Astrocyte (in vitro differentiated cells and primary cell): ENCODE measurements at regions not wholly inside any gene's neighbourhood (a gene's known extent, or its start where the extent isn't known, plus 50 kb on each side); places are given as distances from the start of the nearest gene placed in this dataset.

ENCODE experiments used
- DNase-seq: peaks from one replicate; pipeline ENCODE4 v3.0.0-alpha.2; 2010; ENCODE audit warnings: low read depth
- FAIRE-seq: peaks from 2 replicates; lab custom pipeline; 2011; peaks lifted over from hg19 to GRCh38; lab: Jason Lieb, UNC
- H2AFZ ChIP-seq: 2 replicates; pipeline ENCODE4 v1.6.0; 2012; ENCODE audit warnings: low read depth, low read length, inconsistent platforms
- H3K27ac ChIP-seq: 2 replicates; pipeline ENCODE4 v1.5.1; 2011; ENCODE audit warnings: low read depth, low read length, inconsistent platforms
- H3K27me3 ChIP-seq: 2 replicates; pipeline ENCODE4 v1.6.0; 2011; ENCODE audit warnings: low read length, inconsistent platforms; ENCODE audit not compliant: insufficient read depth
- H3K36me3 ChIP-seq: 2 replicates; pipeline ENCODE4 v1.5.1; 2011; ENCODE audit warnings: low read length, inconsistent platforms; ENCODE audit not compliant: insufficient read depth
- H3K4me1 ChIP-seq: 2 replicates; pipeline ENCODE4 v1.5.1; 2011; ENCODE audit warnings: low read length, inconsistent platforms; ENCODE audit not compliant: insufficient read depth
- H3K4me2 ChIP-seq: 2 replicates; pipeline ENCODE4 v1.6.0; 2012; ENCODE audit warnings: low read length, inconsistent platforms
- H3K4me3 ChIP-seq: 2 replicates; pipeline ENCODE4 v1.5.1; 2011; ENCODE audit warnings: low read depth, mild to moderate bottlenecking, low read length, inconsistent platforms; ENCODE audit not compliant: insufficient read depth
- H3K79me2 ChIP-seq: 2 replicates; pipeline ENCODE4 v1.6.0; 2012; ENCODE audit warnings: mild to moderate bottlenecking, low read length, inconsistent platforms; ENCODE audit not compliant: insufficient read depth
- H3K9ac ChIP-seq: 2 replicates; pipeline ENCODE4 v1.6.0; 2012; ENCODE audit warnings: mild to moderate bottlenecking, low read length, inconsistent platforms
- H3K9me3 ChIP-seq: 2 replicates; pipeline ENCODE4 v1.5.1; 2012; ENCODE audit warnings: low read depth, mild to moderate bottlenecking, low read length, inconsistent platforms; ENCODE audit not compliant: insufficient read depth
- H4K20me1 ChIP-seq: 2 replicates; pipeline ENCODE4 v1.6.0; 2012; ENCODE audit warnings: low read length, inconsistent platforms; ENCODE audit not compliant: insufficient read depth
- H3K27ac Mint-ChIP-seq: one replicate; pipeline ENCODE4 v1.8.0; 2021; ENCODE audit warnings: mild to moderate bottlenecking, mixed read lengths; ENCODE audit not compliant: unreplicated experiment
- H3K27me3 Mint-ChIP-seq: one replicate; pipeline ENCODE4 v1.8.0; 2021; ENCODE audit warnings: low read depth, mixed read lengths; ENCODE audit not compliant: unreplicated experiment
- H3K36me3 Mint-ChIP-seq: one replicate; pipeline ENCODE4 v1.8.0; 2021; ENCODE audit warnings: low read depth, mixed read lengths; ENCODE audit not compliant: unreplicated experiment
- H3K4me1 Mint-ChIP-seq: one replicate; pipeline ENCODE4 v1.8.0; 2021; ENCODE audit warnings: low read depth, mixed read lengths; ENCODE audit not compliant: unreplicated experiment
- H3K4me3 Mint-ChIP-seq: one replicate; pipeline ENCODE4 v1.8.0; 2021; ENCODE audit warnings: mild to moderate bottlenecking, moderate library complexity, mixed read lengths; ENCODE audit not compliant: unreplicated experiment
- H3K9me3 Mint-ChIP-seq: one replicate; pipeline ENCODE4 v1.8.0; 2021; ENCODE audit warnings: mild to moderate bottlenecking, mixed read lengths; ENCODE audit not compliant: unreplicated experiment
- CTCF ChIP-seq: IDR thresholded peaks from 2 replicates; pipeline ENCODE4 v1.5.1; 2011; ENCODE audit warnings: low read depth, mild to moderate bottlenecking, inconsistent platforms, low read length, moderate library complexity; ENCODE audit not compliant: insufficient read depth
- EZH2 ChIP-seq: IDR thresholded peaks from 2 replicates; pipeline ENCODE4 v1.6.1; 2012; ENCODE audit warnings: mild to moderate bottlenecking, low read length, inconsistent platforms; ENCODE audit not compliant: insufficient read depth

GRCh38 chr5:96091874-96092273, 130.2 kb upstream of the ELL2 start:
- FAIRE-seq (no peak), DNase-seq (no peak)
- no peak overlapping the region for H3K27ac ChIP-seq
- H3K4me3 ChIP-seq, result no peak overlapping the region
- Mint-ChIP-seq H3K9me3 (no peaks in the 10 kb centered on the region), H3K36me3 (no peaks in the 10 kb centered on the region), H3K27me3 (no peaks in the 10 kb centered on the region), H3K4me3 (no peak overlapping the region), H3K4me1 (peaks cover 16% of the 10 kb centered on the region), H3K27ac (no peak overlapping the region)
- H3K4me2 ChIP-seq, result no peak overlapping the region
- no peak for TF ChIP-seq EZH2
- TF ChIP-seq CTCF, result no peak
- no peaks in the 10 kb centered on the region for H3K4me1 ChIP-seq
- no peaks in the 10 kb centered on the region for H4K20me1 ChIP-seq
- H3K79me2 ChIP-seq, result no peaks in the 10 kb centered on the region
- H3K9me3 ChIP-seq, result no peaks in the 10 kb centered on the region
- H3K9ac ChIP-seq, result no peak overlapping the region
- H2AFZ ChIP-seq, result no peak overlapping the region
- no peaks in the 10 kb centered on the region for H3K36me3 ChIP-seq
- H3K27me3 ChIP-seq, result no peaks in the 10 kb centered on the region

GRCh38 chr5:96090215-96090614, 128.6 kb upstream of the ELL2 start:
- no peaks in the 10 kb centered on the region for H3K9me3 ChIP-seq
- H2AFZ ChIP-seq, result no peak overlapping the region
- TF ChIP-seq EZH2 (no peak), CTCF (no peak)
- H3K4me3 Mint-ChIP-seq, result no peak overlapping the region
- no peaks in the 10 kb centered on the region for H3K27me3 Mint-ChIP-seq
- no peak overlapping the region for H3K27ac Mint-ChIP-seq
- DNase-seq (no peak), FAIRE-seq (no peak)
- H3K36me3 Mint-ChIP-seq, result no peaks in the 10 kb centered on the region
- H3K4me1 Mint-ChIP-seq, result peaks cover 11% of the 10 kb centered on the region
- no peaks in the 10 kb centered on the region for H3K27me3 ChIP-seq
- no peaks in the 10 kb centered on the region for H3K4me1 ChIP-seq
- no peak overlapping the region for H3K9ac ChIP-seq
- H3K27ac ChIP-seq, result no peak overlapping the region
- no peaks in the 10 kb centered on the region for H4K20me1 ChIP-seq
- H3K9me3 Mint-ChIP-seq, result no peaks in the 10 kb centered on the region
- no peaks in the 10 kb centered on the region for H3K36me3 ChIP-seq
- H3K4me3 ChIP-seq, result no peak overlapping the region
- no peaks in the 10 kb centered on the region for H3K79me2 ChIP-seq
- H3K4me2 ChIP-seq, result no peak overlapping the region

- H3K9me3 Mint-ChIP-seq, result no peaks in the 10 kb centered on the region
- Histone ChIP-seq H3K9me3 (no peaks in the 10 kb centered on the region), H3K4me2 (no peak overlapping the region), H4K20me1 (no peaks in the 10 kb centered on the region), H3K79me2 (no peaks in the 10 kb centered on the region), H3K4me3 (no peak overlapping the region), H3K9ac (no peak overlapping the region), H3K4me1 (no peaks in the 10 kb centered on the region), H2AFZ (no peak overlapping the region), H3K36me3 (no peaks in the 10 kb centered on the region), H3K27ac (no peak overlapping the region), H3K27me3 (no peaks in the 10 kb centered on the region)
- peaks cover 1% of the 10 kb centered on the region for H3K4me1 Mint-ChIP-seq
- no peak for FAIRE-seq
- no peak overlapping the region for H3K4me3 Mint-ChIP-seq
- no peak for DNase-seq
- no peaks in the 10 kb centered on the region for H3K27me3 Mint-ChIP-seq
- TF ChIP-seq EZH2 (no peak), CTCF (no peak)
- no peak overlapping the region for H3K27ac Mint-ChIP-seq
- H3K36me3 Mint-ChIP-seq, result no peaks in the 10 kb centered on the region
Measured at GRCh38 chr5:96088706-96089498, 127.3 kb upstream of the ELL2 start.
